DMS 273 (cell line): ENCODE measurements at regions not wholly inside any gene's neighbourhood (a gene's known extent, or its start where the extent isn't known, plus 50 kb on each side); places are given as distances from the start of the nearest gene placed in this dataset.

ENCODE experiments used
- DNase-seq: peaks from one replicate; lab custom pipeline; 2025; ENCODE audit not compliant: unreplicated experiment; lab: John Stamatoyannopoulos, UW

DNA sequence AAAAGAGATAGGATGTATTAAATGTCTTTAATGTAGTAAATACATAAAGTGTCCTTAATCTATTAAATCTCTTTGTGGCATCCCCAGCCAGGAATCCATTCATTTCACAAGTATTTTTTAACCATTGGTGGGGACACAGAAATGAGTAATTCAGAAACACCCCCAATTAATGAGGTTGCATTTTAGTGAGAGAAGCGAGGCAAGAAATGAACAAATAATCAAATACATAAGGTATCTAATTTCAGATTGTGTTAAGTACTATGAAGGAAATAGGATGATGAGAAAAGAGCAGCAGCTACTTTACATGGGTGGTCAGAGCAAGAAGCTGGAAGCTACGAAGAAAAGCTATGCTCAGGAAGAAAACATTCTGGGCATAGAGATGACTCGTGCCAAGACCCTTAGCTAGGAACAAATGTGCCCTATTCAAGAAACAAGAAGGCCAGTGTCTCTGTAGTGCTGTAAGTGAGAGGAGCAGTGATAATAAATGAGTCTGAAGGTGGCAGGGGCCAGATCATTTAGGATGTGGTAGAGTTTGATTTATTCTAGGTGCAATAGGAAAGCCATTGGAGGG is 60.5 kb upstream of the IGF1 start:
- DNase-seq = no peak

DNA sequence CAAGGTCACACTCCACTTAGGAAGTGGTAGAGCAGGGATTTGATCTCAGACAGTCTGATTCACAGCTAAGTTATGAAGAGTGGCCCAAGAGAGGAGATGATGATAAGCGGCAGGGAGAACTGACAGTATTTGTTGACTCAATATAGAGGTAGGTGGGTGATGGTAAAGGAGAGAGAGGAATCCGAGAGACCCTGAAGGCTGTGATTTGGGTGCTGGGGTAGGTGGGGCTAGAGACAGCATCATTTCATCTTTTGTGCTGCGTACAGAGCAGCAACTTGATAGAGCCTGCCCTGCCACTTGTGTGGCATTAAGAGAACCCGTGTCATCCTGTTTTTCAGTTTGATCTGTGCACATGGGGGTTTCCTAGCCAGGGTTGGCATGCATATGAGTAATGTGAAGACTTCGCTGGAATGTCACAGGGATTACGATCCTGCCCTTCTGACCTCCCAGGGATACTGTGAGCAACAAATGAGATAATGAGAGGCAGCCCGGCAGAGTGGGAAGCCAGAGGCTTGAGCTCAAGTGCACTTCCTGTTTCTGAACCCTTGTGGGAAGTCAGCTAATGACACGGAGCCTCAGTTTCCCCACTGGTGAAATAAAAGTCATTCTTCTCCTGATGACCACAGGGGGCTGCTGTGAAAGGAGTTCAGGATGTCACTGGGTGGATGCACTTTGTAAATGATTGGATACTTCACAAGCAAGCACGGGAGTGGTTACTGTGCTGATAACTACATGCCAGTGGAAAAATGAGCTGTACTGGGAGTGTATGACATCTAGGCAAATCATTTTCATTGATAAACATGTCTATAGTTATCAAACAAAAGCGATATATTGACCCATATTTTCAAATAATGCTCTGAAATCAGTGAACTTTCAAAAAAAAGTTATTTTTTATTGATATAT is 59.5 kb upstream of the IGF1 start:
- no peak for DNase-seq

DNA sequence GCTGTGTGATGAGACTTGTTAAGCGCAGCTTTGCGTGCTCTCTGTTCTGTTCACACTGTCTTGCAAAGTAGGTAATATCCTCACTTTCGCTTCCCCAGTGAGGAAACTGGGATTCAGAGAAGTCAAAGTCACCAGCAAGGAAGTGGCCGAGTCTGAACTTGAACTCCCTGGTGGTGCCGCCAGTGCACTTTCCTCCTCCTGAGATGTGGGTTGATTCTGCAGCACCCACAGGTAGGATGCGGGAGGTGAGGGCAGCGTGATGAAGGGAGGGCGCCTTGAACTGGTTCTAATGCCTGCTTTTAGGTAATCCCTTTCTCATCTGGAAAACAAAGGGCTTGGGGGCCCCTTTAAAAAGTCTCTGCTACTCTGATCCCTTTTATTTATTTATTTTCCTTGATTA is 54.9 kb upstream of the IGF1 start:
- no peak for DNase-seq

DNA sequence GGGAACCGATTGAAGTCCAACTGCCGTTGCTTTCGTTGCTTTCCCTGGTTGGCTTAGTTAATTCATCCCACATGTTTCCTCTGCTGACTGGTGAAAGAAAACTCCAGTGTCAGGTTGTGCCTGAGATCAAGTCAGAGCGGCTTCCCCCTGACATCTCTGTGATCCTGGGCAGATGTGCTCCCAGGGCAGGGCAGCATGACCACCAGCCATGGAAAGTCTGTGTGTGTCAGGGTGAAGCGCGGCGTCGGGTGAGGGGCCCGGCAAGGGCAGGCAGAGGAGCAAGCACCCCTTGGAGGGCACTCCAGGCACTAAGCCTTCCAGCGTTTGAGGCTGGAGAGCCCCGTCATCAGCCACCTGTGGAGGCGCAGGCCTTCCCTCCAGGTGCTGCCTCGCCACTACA is 54.5 kb upstream of the IGF1 start:
- no peak for DNase-seq

DNA sequence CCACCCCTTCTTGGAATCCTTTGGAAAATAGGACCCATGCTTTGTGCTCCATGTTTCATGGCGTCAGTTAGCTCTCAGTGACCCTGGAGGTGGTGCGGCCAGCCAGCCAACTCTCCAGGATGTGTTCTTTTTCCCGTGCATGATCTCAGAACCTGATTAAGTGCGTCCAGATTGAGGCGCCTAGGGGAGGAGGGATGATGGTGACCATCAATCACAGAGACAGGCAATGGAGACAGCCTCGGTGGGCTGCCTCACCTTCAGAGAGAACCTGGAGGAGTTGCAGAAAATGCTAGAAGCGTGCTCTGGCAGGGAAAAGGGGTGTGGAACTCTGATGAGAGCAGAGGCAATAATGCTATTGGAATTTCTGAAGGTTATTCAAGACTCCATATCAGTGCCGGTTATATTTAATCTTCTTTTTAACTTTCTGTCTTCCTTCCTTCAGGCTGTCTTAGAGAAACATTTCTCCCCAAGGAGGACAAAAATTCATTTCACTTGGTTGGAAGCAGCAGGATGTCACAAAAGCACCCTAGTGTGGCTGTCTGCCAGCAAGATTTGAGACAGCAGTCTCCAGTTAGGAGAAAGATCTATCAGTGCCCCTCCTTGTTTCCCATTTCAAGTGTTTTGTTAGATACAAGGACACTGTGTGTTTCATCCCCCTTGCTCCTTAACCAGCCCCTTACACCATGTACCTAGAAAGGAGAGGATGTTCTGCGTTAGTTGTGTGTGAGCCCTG is 53.3 kb upstream of the IGF1 start:
- no peak for DNase-seq
